ENCODE measurements at regions not wholly inside any gene's neighbourhood (a gene's known extent, or its start where the extent isn't known, plus 50 kb on each side); places are given as distances from the start of the nearest gene placed in this dataset.

DNA sequence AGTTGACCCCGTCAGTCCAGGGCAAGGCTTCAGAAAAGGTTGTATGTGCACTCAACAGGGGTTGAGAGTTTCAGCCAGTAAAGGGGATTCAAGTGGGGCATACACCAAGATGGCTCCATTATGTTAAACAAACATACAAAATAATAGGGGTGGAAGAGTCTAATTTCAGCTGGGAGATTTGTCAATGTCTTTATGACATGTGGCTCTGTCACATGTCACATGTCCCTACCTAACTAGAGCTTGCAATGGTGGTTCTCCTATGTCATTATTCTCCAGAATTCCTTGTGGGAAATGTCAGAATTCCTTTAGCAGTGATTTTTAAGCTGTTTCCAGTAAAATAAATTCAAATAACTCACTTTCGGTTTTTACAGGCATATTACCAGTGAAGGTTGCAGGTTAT, 392.0 kb upstream of the ADGRL4 start:
- WGBS (ENCODE audit: low lambda C conversion rate), result 2% methylated on average over 2 of the region's 2 CpGs
- TF ChIP-seq NR2C2 (CRISPR knock-in tag; IDR thresholded peaks at IDR 0.05; ENCODE audit: borderline replicate concordance) (no peak), HNRNPH1 (optimal IDR thresholded peaks at IDR 0.05; ENCODE audit: low read depth, low read length) (no peak), CBX5 (CRISPR knock-in tag; IDR thresholded peaks at IDR 0.05; ENCODE audit: borderline replicate concordance) (no peak), DR1 (CRISPR knock-in tag; IDR thresholded peaks at IDR 0.05) (no peak)
- TF ChIP-seq, protein P1, sequence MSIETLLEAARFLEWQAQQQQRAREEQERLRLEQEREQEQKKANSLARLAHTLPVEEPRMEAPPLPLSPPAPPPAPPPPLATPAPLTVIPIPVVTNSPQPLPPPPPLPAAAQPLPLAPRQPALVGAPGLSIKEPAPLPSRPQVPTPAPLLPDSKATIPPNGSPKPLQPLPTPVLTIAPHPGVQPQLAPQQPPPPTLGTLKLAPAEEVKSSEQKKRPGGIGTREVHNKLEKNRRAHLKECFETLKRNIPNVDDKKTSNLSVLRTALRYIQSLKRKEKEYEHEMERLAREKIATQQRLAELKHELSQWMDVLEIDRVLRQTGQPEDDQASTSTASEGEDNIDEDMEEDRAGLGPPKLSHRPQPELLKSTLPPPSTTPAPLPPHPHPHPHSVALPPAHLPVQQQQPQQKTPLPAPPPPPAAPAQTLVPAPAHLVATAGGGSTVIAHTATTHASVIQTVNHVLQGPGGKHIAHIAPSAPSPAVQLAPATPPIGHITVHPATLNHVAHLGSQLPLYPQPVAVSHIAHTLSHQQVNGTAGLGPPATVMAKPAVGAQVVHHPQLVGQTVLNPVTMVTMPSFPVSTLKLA (IDR thresholded peaks at IDR 0.05), result peak; percentile 65; the same call in 1 of the 2 replicates

DNA sequence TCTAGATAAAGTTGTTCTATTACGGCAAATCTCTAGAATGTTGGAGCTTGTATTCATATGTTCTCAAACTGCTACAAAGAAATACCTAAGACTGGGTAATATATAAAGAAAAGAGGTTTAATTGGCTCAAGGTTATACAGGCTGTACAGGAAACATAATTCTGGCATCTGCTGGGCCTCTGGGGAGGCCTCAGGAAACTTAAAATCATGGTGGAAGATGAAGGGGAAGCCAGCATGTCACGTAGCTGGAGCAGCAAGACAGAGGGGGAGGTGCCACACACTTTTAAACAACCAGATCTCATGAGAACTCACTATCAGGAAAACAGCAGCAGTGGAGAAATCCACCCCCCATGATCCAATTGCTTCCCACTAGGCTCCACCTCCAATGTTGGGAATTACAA, 390.4 kb upstream of the ADGRL4 start:
- intact Hi-C loops (cut with micrococcal nuclease; ENCODE audit: unreplicated experiment) (no loop called here), in situ Hi-C loops (cut with HindIII; ENCODE audit: extremely low pct_ligation_motif_present, low pct_unique_long_range_greater_than_20kb) (no loop called here)
- Histone ChIP-seq H3K36me3 (replicated peaks in 1 of 2; ENCODE audit: control insufficient read depth in 1 of 2, insufficient read depth in 2 of 2, low read length in 2 of 2) (no peaks in the 10 kb centered on the region), H4K20me1 (ENCODE audit: insufficient read depth, low read length) (no peaks in the 10 kb centered on the region), H3K4me1 (ENCODE audit: insufficient read depth, low read length) (no peaks in the 10 kb centered on the region), H3K27ac (ENCODE audit: extremely low read length, insufficient read depth, low read length) (no peak overlapping the region), H2AFZ (ENCODE audit: low read length) (no peak overlapping the region), H3K4me2 (ENCODE audit: low read depth, low read length) (no peak overlapping the region), H3K9me3 (ENCODE audit: low read length) (peaks cover 46% of the 10 kb centered on the region), H3K9ac (ENCODE audit: insufficient read depth, low read depth, low read length) (no peak overlapping the region), H3K4me3 (replicated peaks in 1 of 3; ENCODE audit: insufficient read depth in 1 of 3, low read depth in 2 of 3, low read length in 3 of 3) (no peak overlapping the region), H3K27me3 (ENCODE audit: control insufficient read depth in 1 of 2, insufficient read depth in 2 of 2, low read length in 2 of 2) (no peaks in the 10 kb centered on the region), H3K79me2 (ENCODE audit: insufficient read depth, low read length) (no peaks in the 10 kb centered on the region)
- 3% methylated on average over 2 of the region's 2 CpGs for WGBS (ENCODE audit: low lambda C conversion rate)
- FAIRE-seq, result no peak
- no peak for DNase-seq (ENCODE audit: low spot score)
- BruUV-seq (replicated peaks), result no TSS peak
- CTCF ChIA-PET (ENCODE audit: low intra/inter-chr PET ratio, low total read pairs), result no interaction called here
- ATAC-seq, result no peak
- POLR2A ChIA-PET, result no interaction called here
- no peak for TF ChIP-seq ZNF772 (CRISPR knock-in tag; IDR thresholded peaks at IDR 0.05)
- TF ChIP-seq ZNF274 (CRISPR knock-in tag; IDR thresholded peaks at IDR 0.05), result no peak
- no peak for TF ChIP-seq KDM5B (CRISPR knock-in tag; IDR thresholded peaks at IDR 0.05; ENCODE audit: borderline replicate concordance)
- TF ChIP-seq JUN (CRISPR knock-in tag; IDR thresholded peaks at IDR 0.05), result no peak
- no peak for TF ChIP-seq ZNF160 (CRISPR knock-in tag; IDR thresholded peaks at IDR 0.05)
- TF ChIP-seq SKIL (CRISPR knock-in tag; IDR thresholded peaks at IDR 0.05; ENCODE audit: borderline replicate concordance), result no peak
- no peak for TF ChIP-seq MIER3 (CRISPR knock-in tag; IDR thresholded peaks at IDR 0.05; ENCODE audit: borderline replicate concordance)
- no peak for TF ChIP-seq ZSCAN20 (CRISPR knock-in tag; IDR thresholded peaks at IDR 0.05; ENCODE audit: borderline replicate concordance)
- TF ChIP-seq, protein P2, sequence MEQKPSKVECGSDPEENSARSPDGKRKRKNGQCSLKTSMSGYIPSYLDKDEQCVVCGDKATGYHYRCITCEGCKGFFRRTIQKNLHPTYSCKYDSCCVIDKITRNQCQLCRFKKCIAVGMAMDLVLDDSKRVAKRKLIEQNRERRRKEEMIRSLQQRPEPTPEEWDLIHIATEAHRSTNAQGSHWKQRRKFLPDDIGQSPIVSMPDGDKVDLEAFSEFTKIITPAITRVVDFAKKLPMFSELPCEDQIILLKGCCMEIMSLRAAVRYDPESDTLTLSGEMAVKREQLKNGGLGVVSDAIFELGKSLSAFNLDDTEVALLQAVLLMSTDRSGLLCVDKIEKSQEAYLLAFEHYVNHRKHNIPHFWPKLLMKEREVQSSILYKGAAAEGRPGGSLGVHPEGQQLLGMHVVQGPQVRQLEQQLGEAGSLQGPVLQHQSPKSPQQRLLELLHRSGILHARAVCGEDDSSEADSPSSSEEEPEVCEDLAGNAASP (CRISPR knock-in tag; IDR thresholded peaks at IDR 0.05; ENCODE audit: borderline replicate concordance), result no peak
- TF ChIP-seq PHB2 (IDR thresholded peaks at IDR 0.05; ENCODE audit: partially characterized antibody), result no peak
- no peak for TF ChIP-seq MBNL3 (CRISPR knock-in tag; conservative IDR thresholded peaks at IDR 0.05)

More for the DNA sequence above, 392.0 kb upstream of the ADGRL4 start:
- Histone ChIP-seq H4K20me1 (ENCODE audit: insufficient read depth, low read length) (no peaks in the 10 kb centered on the region), H3K9me3 (ENCODE audit: low read length) (peaks cover 30% of the 10 kb centered on the region), H3K79me2 (ENCODE audit: insufficient read depth, low read length) (no peaks in the 10 kb centered on the region), H3K4me2 (ENCODE audit: low read depth, low read length) (no peak overlapping the region), H3K4me1 (ENCODE audit: insufficient read depth, low read length) (no peaks in the 10 kb centered on the region), H3K9ac (ENCODE audit: insufficient read depth, low read depth, low read length) (no peak overlapping the region), H3K27me3 (ENCODE audit: control insufficient read depth in 1 of 2, insufficient read depth in 2 of 2, low read length in 2 of 2) (no peaks in the 10 kb centered on the region), H3K36me3 (replicated peaks in 1 of 2; ENCODE audit: control insufficient read depth in 1 of 2, insufficient read depth in 2 of 2, low read length in 2 of 2) (no peaks in the 10 kb centered on the region), H3K4me3 (replicated peaks in 1 of 3; ENCODE audit: insufficient read depth in 1 of 3, low read depth in 2 of 3, low read length in 3 of 3) (no peak overlapping the region), H2AFZ (ENCODE audit: low read length) (no peak overlapping the region), H3K27ac (ENCODE audit: extremely low read length, insufficient read depth, low read length) (no peak overlapping the region)
- FAIRE-seq, result no peak
- no peak for DNase-seq (ENCODE audit: low spot score)
- ChIA-PET POLR2A (no interaction called here), CTCF (ENCODE audit: low intra/inter-chr PET ratio, low total read pairs) (no interaction called here)
- BruUV-seq (replicated peaks), result no TSS peak
- ATAC-seq, result no peak
- in situ Hi-C loops (cut with HindIII; ENCODE audit: extremely low pct_ligation_motif_present, low pct_unique_long_range_greater_than_20kb), result no loop called here
- intact Hi-C loops (cut with micrococcal nuclease; ENCODE audit: unreplicated experiment), result no loop called here

Measured in HepG2 (cell line).